H9 (cell line): ENCODE measurements at regions not wholly inside any gene's neighbourhood (a gene's known extent, or its start where the extent isn't known, plus 50 kb on each side); places are given as distances from the start of the nearest gene placed in this dataset.

Experiments used
- DNase-seq: peaks from one replicate; pipeline ENCODE4 v3.0.0-alpha.2; 2017
- H2AFZ ChIP-seq: one replicate; pipeline ENCODE4 v1.6.1; 2013; ENCODE audit warnings: mild to moderate bottlenecking, low read length, control low read depth, moderate library complexity
- H2AK5ac ChIP-seq: 2 replicates; pipeline ENCODE4 v1.6.1; 2013; ENCODE audit warnings: low read length, control low read depth, mixed read lengths; ENCODE audit not compliant: insufficient read length
- H2BK120ac ChIP-seq: one replicate; pipeline ENCODE4 v1.6.1; 2013; ENCODE audit warnings: low read depth, mild to moderate bottlenecking, low read length, control low read depth, inconsistent platforms; ENCODE audit not compliant: poor library complexity, severe bottlenecking
- H2BK12ac ChIP-seq: 2 replicates; pipeline ENCODE4 v1.6.1; 2013; ENCODE audit warnings: low read length, control low read depth, mixed read lengths, low read depth; ENCODE audit not compliant: insufficient read length
- H2BK15ac ChIP-seq: 2 replicates; pipeline ENCODE4 v1.6.1; 2013; ENCODE audit warnings: low read depth, low read length, control low read depth
- H2BK20ac ChIP-seq: one replicate; pipeline ENCODE4 v1.6.1; 2013; ENCODE audit warnings: low read depth, mild to moderate bottlenecking, low read length, control low read depth, inconsistent platforms; ENCODE audit not compliant: poor library complexity, severe bottlenecking
- H2BK5ac ChIP-seq: 2 replicates; pipeline ENCODE4 v1.6.1; 2013; ENCODE audit warnings: low read length, control low read depth, mixed read lengths; ENCODE audit not compliant: insufficient read length
- H3K14ac ChIP-seq: 2 replicates; pipeline ENCODE4 v1.6.1; 2013; ENCODE audit warnings: low read length, control low read depth; ENCODE audit not compliant: insufficient read depth
- H3K18ac ChIP-seq: 2 replicates; pipeline ENCODE4 v1.6.1; 2013; ENCODE audit warnings: low read depth, mild to moderate bottlenecking, mixed read lengths, low read length, control low read depth; ENCODE audit not compliant: insufficient read length
- H3K23ac ChIP-seq: 2 replicates; pipeline ENCODE4 v1.6.1; 2013; ENCODE audit warnings: low read length, control low read depth, mixed read lengths, low read depth; ENCODE audit not compliant: insufficient read length
- H3K23me2 ChIP-seq: 2 replicates; pipeline ENCODE4 v1.6.1; 2013; ENCODE audit warnings: low read depth, mild to moderate bottlenecking, mixed read lengths, low read length, control low read depth; ENCODE audit not compliant: insufficient read length, poor library complexity, severe bottlenecking
- H3K27ac ChIP-seq: 2 replicates; pipeline ENCODE4 v1.5.1; 2013; ENCODE audit warnings: low read length, control low read depth, mixed read lengths, low read depth; ENCODE audit not compliant: insufficient read length
- H3K27me3 ChIP-seq: 2 replicates; pipeline ENCODE4 v1.6.1; 2013; ENCODE audit warnings: low read length, control low read depth, inconsistent platforms; ENCODE audit not compliant: insufficient read depth
- H3K4ac ChIP-seq: 2 replicates; pipeline ENCODE4 v1.6.1; 2013; ENCODE audit warnings: low read depth, mild to moderate bottlenecking, control low read depth, inconsistent platforms, low read length, moderate library complexity
- H3K4me1 ChIP-seq: 2 replicates; pipeline ENCODE4 v1.6.1; 2013; ENCODE audit warnings: low read length, control low read depth, inconsistent platforms; ENCODE audit not compliant: insufficient read depth
- H3K4me2 ChIP-seq: 2 replicates; pipeline ENCODE4 v1.6.1; 2013; ENCODE audit warnings: low read length, control low read depth, mixed read lengths; ENCODE audit not compliant: insufficient read length, insufficient read depth
- H3K56ac ChIP-seq: 2 replicates; pipeline ENCODE4 v1.6.1; 2013; ENCODE audit warnings: low read depth, mild to moderate bottlenecking, mixed read lengths, low read length, control low read depth; ENCODE audit not compliant: insufficient read length
- H3K79me1 ChIP-seq: 2 replicates; pipeline ENCODE4 v1.6.1; 2013; ENCODE audit warnings: low read depth, mild to moderate bottlenecking, moderate library complexity, low read length, control low read depth, inconsistent platforms; ENCODE audit not compliant: insufficient read depth, poor library complexity, severe bottlenecking
- H3K79me2 ChIP-seq: 2 replicates; pipeline ENCODE4 v1.6.1; 2013; ENCODE audit warnings: low read length, control low read depth, inconsistent platforms; ENCODE audit not compliant: insufficient read depth
- H3K9ac ChIP-seq: 2 replicates; pipeline ENCODE4 v1.6.1; 2013; ENCODE audit warnings: low read length, control low read depth, mixed read lengths; ENCODE audit not compliant: insufficient read length; ENCODE audit errors: extremely low read depth
- H3K9me3 ChIP-seq: one replicate; pipeline ENCODE4 v1.6.1; 2013; ENCODE audit warnings: low read depth, low read length, inconsistent platforms; ENCODE audit not compliant: control insufficient read depth
- H3T11ph ChIP-seq: one replicate; pipeline ENCODE4 v1.6.1; 2013; ENCODE audit warnings: mild to moderate bottlenecking, low read length, control low read depth, inconsistent platforms
- H4K20me1 ChIP-seq: one replicate; pipeline ENCODE4 v1.6.1; 2013; ENCODE audit not compliant: control insufficient read depth, insufficient read length, insufficient read depth
- H4K5ac ChIP-seq: 2 replicates; pipeline ENCODE4 v1.6.1; 2013; ENCODE audit warnings: low read depth, mild to moderate bottlenecking, mixed read lengths, low read length, control low read depth; ENCODE audit not compliant: insufficient read length
- H4K8ac ChIP-seq: replicated peaks from 2 replicates; pipeline ENCODE4 v1.6.1; 2013; ENCODE audit warnings: low read length, control low read depth, mixed read lengths, low read depth; ENCODE audit not compliant: insufficient read length
- H4K91ac ChIP-seq: 2 replicates; pipeline ENCODE4 v1.6.1; 2013; ENCODE audit warnings: low read depth, mild to moderate bottlenecking, moderate library complexity, mixed read lengths, low read length, control low read depth; ENCODE audit not compliant: insufficient read length
- H3K27ac Mint-ChIP-seq, 3 experiments: 2 replicates in 2 of 3; 3 replicates in 1 of 3; pipeline ENCODE4 v1.8.0; 2020 to 2021; ENCODE audit warnings: mixed read lengths in 3 of 3, mild to moderate bottlenecking in 1 of 3, moderate library complexity in 1 of 3
- H3K27me3 Mint-ChIP-seq: 2 replicates; pipeline ENCODE4 v1.8.0; 2021; ENCODE audit warnings: low read depth, mild to moderate bottlenecking, moderate library complexity, mixed read lengths
- H3K36me3 Mint-ChIP-seq, 3 experiments: 2 replicates in 2 of 3; 3 replicates in 1 of 3; pipeline ENCODE4 v1.8.0; 2020 to 2021; ENCODE audit warnings: low read depth in 3 of 3, mixed read lengths in 3 of 3; ENCODE audit not compliant: insufficient read depth in 1 of 3
- H3K4me1 Mint-ChIP-seq, 2 experiments: 2 replicates each; pipeline ENCODE4 v1.8.0; 2020; ENCODE audit warnings: mixed read lengths in 2 of 2
- H3K4me3 Mint-ChIP-seq, 2 experiments: 2 replicates in 1 of 2; 3 replicates in 1 of 2; pipeline ENCODE4 v1.8.0; 2020 to 2021; ENCODE audit warnings: mild to moderate bottlenecking in 2 of 2, mixed read lengths in 2 of 2, moderate library complexity in 1 of 2
- H3K9me3 Mint-ChIP-seq, 2 experiments: 2 replicates in 1 of 2; 3 replicates in 1 of 2; pipeline ENCODE4 v1.8.0; 2020; ENCODE audit warnings: mild to moderate bottlenecking in 2 of 2, mixed read lengths in 2 of 2, moderate library complexity in 1 of 2
- CTCF ChIP-seq: fragments of 200-600 bp; sonication (generic); conservative IDR thresholded peaks from 3 replicates; pipeline ENCODE4 v1.8.0; 2021; ENCODE audit warnings: antibody characterized with exemption, mild to moderate bottlenecking
- WGBS: extraction: QIAGEN DNeasy Blood & Tissue Kit; methylation state at CpG from one replicate; pipeline ENCODE4 v1.1.7; 2013; ENCODE audit warnings: missing lambda C conversion rate, low lambda C conversion rate, mixed read lengths; ENCODE audit not compliant: insufficient read length; ENCODE audit errors: extremely low coverage; 5-methylcytosine and 5-hydroxymethylcytosine counted together

- Histone ChIP-seq H2BK5ac (no peak overlapping the region), H4K20me1 (no peaks in the 10 kb centered on the region), H2BK20ac (no peak overlapping the region), H2AFZ (no peak overlapping the region), H3K4ac (no peak overlapping the region), H4K8ac (no peak overlapping the region), H3K23me2 (no peaks in the 10 kb centered on the region), H2BK120ac (no peak overlapping the region), H3K79me1 (no peaks in the 10 kb centered on the region), H3K4me1 (no peaks in the 10 kb centered on the region; the same call in 1 of the 2 replicates), H3K4me2 (no peak overlapping the region), H3K14ac (no peak overlapping the region), H4K91ac (no peak overlapping the region), H2AK5ac (no peak overlapping the region), H2BK12ac (no peak overlapping the region), H3K56ac (no peak overlapping the region), H3K27me3 (no peaks in the 10 kb centered on the region), H2BK15ac (no peak overlapping the region), H4K5ac (no peak overlapping the region), H3K9ac (no peak overlapping the region), H3K9me3 (no peaks in the 10 kb centered on the region), H3K18ac (no peak overlapping the region), H3K79me2 (no peaks in the 10 kb centered on the region), H3K27ac (no peak overlapping the region), H3K23ac (no peak overlapping the region), H3T11ph (no peak overlapping the region)
- no peaks in the 10 kb centered on the region; the same call in 1 of the 2 replicates for H3K27me3 Mint-ChIP-seq
- H3K27ac Mint-ChIP-seq: no peak overlapping the region; a peak in 1 of 7 replicates
- H3K4me3 Mint-ChIP-seq: no peak overlapping the region
- no peaks in the 10 kb centered on the region; a peak in 1 of 7 replicates for H3K36me3 Mint-ChIP-seq
- DNase-seq: no peak
- TF ChIP-seq CTCF: no peak
- peaks cover 6% of the 10 kb centered on the region in 2 experiments for H3K4me1 Mint-ChIP-seq
- H3K9me3 Mint-ChIP-seq: no peaks in the 10 kb centered on the region
- WGBS: no CpG with 5 or more reads among the region's 5 CpGs
Measured at GRCh38 chr7:130932088-130932487, 198.1 kb upstream of the KLF14 start.
